Calu3 (cell line): ENCODE measurements at regions not wholly inside any gene's neighbourhood (a gene's known extent, or its start where the extent isn't known, plus 50 kb on each side); places are given as distances from the start of the nearest gene placed in this dataset.

Source experiments
- BruUV-seq: library from RNA; stranded (reverse); fragments of 400-500 nt; replicated peaks from 2 replicates; lab custom pipeline; 2021; lab: Mats Ljungman, UMichigan
- CTCF ChIA-PET: fragments of 300-600 bp; sonication (Branson Sonifier 250); formaldehyde crosslinking; loops from one replicate; lab custom pipeline; 2022; ENCODE audit warnings: antibody characterized with exemption; lab: Charles Lee
- DNase-seq: peaks from one replicate; pipeline ENCODE4 v3.0.0; 2022
- H3K27ac Mint-ChIP-seq: one replicate; pipeline ENCODE4 v1.8.0; 2022; ENCODE audit warnings: mixed read lengths; ENCODE audit not compliant: unreplicated experiment
- H3K27me3 Mint-ChIP-seq: one replicate; pipeline ENCODE4 v1.8.0; 2022; ENCODE audit warnings: mixed read lengths; ENCODE audit not compliant: unreplicated experiment
- H3K36me3 Mint-ChIP-seq: one replicate; pipeline ENCODE4 v1.8.0; 2022; ENCODE audit warnings: mild to moderate bottlenecking, moderate library complexity, mixed read lengths; ENCODE audit not compliant: insufficient read depth, unreplicated experiment
- H3K4me1 Mint-ChIP-seq: one replicate; pipeline ENCODE4 v1.8.0; 2022; ENCODE audit warnings: mild to moderate bottlenecking, low read depth, mixed read lengths; ENCODE audit not compliant: unreplicated experiment
- H3K4me3 Mint-ChIP-seq: one replicate; pipeline ENCODE4 v1.8.0; 2022; ENCODE audit warnings: mild to moderate bottlenecking, low read depth, moderate library complexity, mixed read lengths; ENCODE audit not compliant: unreplicated experiment
- H3K9me3 Mint-ChIP-seq: one replicate; pipeline ENCODE4 v1.8.0; 2022; ENCODE audit warnings: low read depth, mixed read lengths; ENCODE audit not compliant: unreplicated experiment
- CTCF ChIP-seq: fragments of 200-600 bp; IDR thresholded peaks from one replicate; pipeline ENCODE4 v1.8.0; 2022; ENCODE audit warnings: antibody characterized with exemption; ENCODE audit not compliant: unreplicated experiment
- intact Hi-C: fragments of 100-400 bp; cut with micrococcal nuclease; formaldehyde crosslinking; loops from one replicate; pipeline ENCODE4 v1.10.0; 2022; ENCODE audit not compliant: unreplicated experiment

DNA sequence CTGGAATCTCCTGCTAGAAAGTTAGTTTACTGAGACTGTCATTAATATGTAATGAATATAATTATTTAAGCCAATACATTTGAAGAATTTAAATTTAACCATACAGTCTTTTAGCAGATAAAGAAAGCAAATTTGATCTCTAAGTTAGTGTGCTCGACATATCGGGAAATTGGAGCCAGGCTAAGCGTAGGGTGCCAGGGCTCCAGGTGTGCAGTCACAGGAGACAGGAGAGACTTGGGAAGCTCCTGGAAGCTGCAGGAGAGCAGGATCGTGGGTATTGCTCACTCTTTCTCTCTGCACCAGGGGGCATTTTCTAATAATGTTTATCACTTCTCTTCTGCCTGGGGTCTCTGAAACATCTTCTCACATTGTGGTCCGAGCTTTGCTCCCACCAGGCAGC lies 342.0 kb upstream of the ANKRD30A start:
- H3K9me3 Mint-ChIP-seq: no peaks in the 10 kb centered on the region
- H3K4me3 Mint-ChIP-seq: no peak overlapping the region
- no peaks in the 10 kb centered on the region for H3K27me3 Mint-ChIP-seq
- no peak for DNase-seq
- BruUV-seq: no TSS peak
- TF ChIP-seq CTCF: no peak
- H3K4me1 Mint-ChIP-seq: no peaks in the 10 kb centered on the region
- no peak overlapping the region for H3K27ac Mint-ChIP-seq
- CTCF ChIA-PET: no interaction called here
- H3K36me3 Mint-ChIP-seq: no peaks in the 10 kb centered on the region
- intact Hi-C loops: no loop called here

DNA sequence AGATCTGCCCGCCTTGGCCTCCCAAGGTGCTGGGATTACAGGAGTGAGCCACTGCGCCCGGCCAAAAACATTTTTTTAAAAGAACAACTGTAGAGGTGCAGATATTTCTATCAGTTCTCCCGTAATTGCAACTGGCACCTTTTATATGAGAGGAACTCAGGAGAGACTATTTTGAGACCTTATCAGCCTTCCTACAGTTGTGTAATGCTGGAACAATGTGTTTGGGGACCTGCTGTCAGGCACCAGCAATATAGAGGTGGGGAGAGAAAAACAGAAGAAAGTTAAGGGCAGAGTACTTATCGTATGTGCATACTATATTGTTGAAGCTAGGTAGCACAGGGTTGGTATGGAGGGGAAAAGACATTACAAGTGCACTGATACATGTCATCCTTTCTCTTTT lies 343.8 kb upstream of the ANKRD30A start:
- no peak overlapping the region for H3K4me3 Mint-ChIP-seq
- DNase-seq: no peak
- H3K9me3 Mint-ChIP-seq: peaks cover 4% of the 10 kb centered on the region
- no peak for TF ChIP-seq CTCF
- BruUV-seq: no TSS peak
- H3K4me1 Mint-ChIP-seq: no peaks in the 10 kb centered on the region
- intact Hi-C loops: no loop called here
- CTCF ChIA-PET: no interaction called here
- H3K36me3 Mint-ChIP-seq: no peaks in the 10 kb centered on the region
- H3K27ac Mint-ChIP-seq: no peak overlapping the region
- H3K27me3 Mint-ChIP-seq: no peaks in the 10 kb centered on the region

DNA sequence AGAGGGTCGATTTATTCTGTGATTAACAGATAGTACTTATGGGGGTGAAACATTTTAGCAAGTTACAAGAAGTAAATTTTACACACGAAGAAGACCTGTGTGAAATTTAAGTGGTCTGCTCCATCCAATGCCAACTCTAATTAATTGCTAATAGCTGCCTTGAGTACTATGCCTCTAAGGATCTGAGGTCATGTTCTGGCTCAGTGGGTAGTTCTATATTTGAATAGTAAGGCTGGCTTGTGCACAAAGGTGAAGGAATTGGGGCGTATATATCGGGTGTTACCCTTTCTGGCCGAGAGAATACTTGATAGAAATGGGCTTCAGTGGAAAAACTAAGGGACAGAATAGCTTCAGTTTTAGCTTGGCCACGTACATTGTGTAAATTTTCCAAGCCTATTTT lies 345.2 kb upstream of the ANKRD30A start:
- no TSS peak for BruUV-seq
- no peaks in the 10 kb centered on the region for H3K4me1 Mint-ChIP-seq
- no peak for DNase-seq
- CTCF ChIA-PET: interaction anchor here (1.2 kb wide), 1 partner anchor 1144 kb away, joined by 8 read pairs; no protein-coding TSS in a partner anchor
- peaks cover 4% of the 10 kb centered on the region for H3K9me3 Mint-ChIP-seq
- no peak overlapping the region for H3K4me3 Mint-ChIP-seq
- TF ChIP-seq CTCF: no peak
- H3K36me3 Mint-ChIP-seq: no peaks in the 10 kb centered on the region
- no peaks in the 10 kb centered on the region for H3K27me3 Mint-ChIP-seq
- intact Hi-C loops: no loop called here
- H3K27ac Mint-ChIP-seq: no peak overlapping the region

- no peak overlapping the region for H3K27ac Mint-ChIP-seq
- peak; percentile 19 for DNase-seq
- H3K36me3 Mint-ChIP-seq: no peaks in the 10 kb centered on the region
- H3K4me3 Mint-ChIP-seq: no peak overlapping the region
- TF ChIP-seq CTCF: no peak
- CTCF ChIA-PET: interaction anchor here (0.7 to 1.2 kb wide), 3 partner anchors 863 to 1166 kb away, joined by 3 to 8 read pairs (median 5); no protein-coding TSS in a partner anchor
- no peaks in the 10 kb centered on the region for H3K27me3 Mint-ChIP-seq
- no peaks in the 10 kb centered on the region for H3K4me1 Mint-ChIP-seq
- BruUV-seq: no TSS peak
- H3K9me3 Mint-ChIP-seq: peaks cover 7% of the 10 kb centered on the region
- intact Hi-C loops: loop anchor here (1.0 kb wide), 1 partner anchor 1144 kb away; no protein-coding TSS in a partner anchor
These were observed 346.1 kb upstream of the ANKRD30A start for GRCh38 chr10:36779238-36779846.
